Left cardiac atrium (tissue), 4 donors: ENCODE measurements at regions not wholly inside any gene's neighbourhood (a gene's known extent, or its start where the extent isn't known, plus 50 kb on each side); places are given as distances from the start of the nearest gene placed in this dataset.
"Not testable (repeated sequence)": the region's sequence is repeated elsewhere in the genome, so short reads cannot be mapped to it uniquely, and the experiment has no call there.

Source experiments
- ATAC-seq, 2 donors: fragments of 200-7000 bp; cut with Tn5 transposase; one replicate each; pipeline ENCODE4 v1.9.1; 2020; ENCODE audit warnings: mild to moderate bottlenecking in 2 of 2, moderate library complexity in 2 of 2
- DNase-seq: peaks from one replicate; pipeline ENCODE4 v3.0.0-alpha.2; 2020
- intact Hi-C, 2 donors: fragments of 100-400 bp; cut with DNase I; formaldehyde crosslinking; loops; one replicate each; pipeline versions ENCODE4 v1.14.1 to v1.15.1; 2022 to 2023
- donor health status: DM: no; HTN: yes; CAD: no.
- donor health status: DM: no; HTN: yes; CAD: no; lungs with severe emphysema.
- donor health status: DM: yes; HTN: yes; CAD: no.
- donor health status: Dilated cardiomyopathy.

DNA sequence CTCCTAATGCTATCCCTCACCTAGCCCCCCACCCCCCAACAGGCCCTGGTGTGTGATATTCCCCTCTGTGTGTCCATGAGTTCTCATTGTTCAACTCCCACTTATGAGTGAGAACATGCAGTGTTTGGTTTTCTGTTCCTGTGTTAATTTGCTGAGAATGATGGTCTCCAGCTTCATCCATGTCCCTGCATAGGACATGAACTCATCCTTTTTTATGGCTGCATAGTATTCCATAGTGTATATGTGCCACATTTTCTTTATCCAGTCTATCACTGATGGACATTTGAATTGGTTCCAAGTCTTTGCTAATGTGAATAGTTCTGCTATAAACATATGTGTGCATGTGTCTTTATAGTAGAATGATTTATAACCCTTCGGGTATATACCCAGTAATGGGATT is 57.2 kb upstream of the ME3 start:
- intact Hi-C loops, DNase-seq, ATAC-seq: not testable (repeated sequence)

DNA sequence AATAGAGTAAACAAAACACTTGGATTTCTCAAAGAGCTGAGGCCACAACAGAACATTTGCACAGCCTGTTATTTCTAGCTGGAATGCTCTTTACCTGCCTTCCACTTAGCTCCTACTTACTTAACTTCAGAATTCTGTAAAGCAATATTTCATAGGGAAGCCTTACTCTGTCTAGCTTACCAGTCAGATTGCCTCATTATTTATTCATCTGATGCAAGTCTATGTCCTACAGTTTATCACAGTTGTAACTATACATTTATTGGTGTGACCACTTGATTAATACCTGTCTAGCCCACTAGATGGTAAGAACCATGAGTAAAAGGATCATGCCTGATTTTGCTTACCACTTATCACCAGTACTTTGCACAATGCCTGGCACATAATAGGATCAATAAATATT is 56.1 kb upstream of the ME3 start:
- DNase-seq = no peak
- intact Hi-C loops = no loop called here
- no peak for ATAC-seq

DNA sequence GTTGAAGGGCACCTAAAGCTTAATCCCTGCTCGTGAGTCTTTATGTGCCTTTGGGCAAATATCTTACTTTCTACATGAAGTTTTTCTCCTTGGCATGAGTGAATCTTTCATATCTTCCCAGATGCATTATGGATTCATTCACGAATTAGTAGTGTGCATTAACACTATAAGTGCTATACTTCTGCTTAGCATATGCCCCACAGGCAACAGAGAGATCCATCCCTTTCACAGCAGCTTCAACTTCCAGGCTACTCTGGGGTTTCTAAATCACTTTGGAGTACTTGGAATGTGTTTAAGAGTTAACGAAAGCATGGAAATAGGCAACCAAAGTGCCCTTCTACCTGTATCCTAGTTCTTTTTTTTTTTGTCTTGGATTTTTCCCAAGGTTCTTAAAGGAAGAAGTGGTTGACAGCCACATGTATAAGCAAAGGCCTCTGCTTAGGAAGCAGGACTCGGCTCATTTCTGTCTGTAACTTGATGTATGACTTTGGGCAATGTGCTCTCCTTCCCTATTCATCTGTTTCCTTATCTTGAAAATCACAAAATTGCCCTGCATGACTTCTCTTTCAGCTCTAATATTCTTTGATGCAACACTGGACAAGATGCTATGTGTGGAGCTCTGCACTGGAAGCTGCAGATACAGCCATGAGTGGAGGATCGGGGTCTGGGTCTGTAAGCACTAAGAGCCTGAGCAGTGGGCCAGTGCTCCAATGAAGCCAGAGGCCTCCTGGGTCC is 54.5 kb upstream of the ME3 start:
- intact Hi-C loops = no loop called here
- no peak for ATAC-seq
- no peak for DNase-seq

DNA sequence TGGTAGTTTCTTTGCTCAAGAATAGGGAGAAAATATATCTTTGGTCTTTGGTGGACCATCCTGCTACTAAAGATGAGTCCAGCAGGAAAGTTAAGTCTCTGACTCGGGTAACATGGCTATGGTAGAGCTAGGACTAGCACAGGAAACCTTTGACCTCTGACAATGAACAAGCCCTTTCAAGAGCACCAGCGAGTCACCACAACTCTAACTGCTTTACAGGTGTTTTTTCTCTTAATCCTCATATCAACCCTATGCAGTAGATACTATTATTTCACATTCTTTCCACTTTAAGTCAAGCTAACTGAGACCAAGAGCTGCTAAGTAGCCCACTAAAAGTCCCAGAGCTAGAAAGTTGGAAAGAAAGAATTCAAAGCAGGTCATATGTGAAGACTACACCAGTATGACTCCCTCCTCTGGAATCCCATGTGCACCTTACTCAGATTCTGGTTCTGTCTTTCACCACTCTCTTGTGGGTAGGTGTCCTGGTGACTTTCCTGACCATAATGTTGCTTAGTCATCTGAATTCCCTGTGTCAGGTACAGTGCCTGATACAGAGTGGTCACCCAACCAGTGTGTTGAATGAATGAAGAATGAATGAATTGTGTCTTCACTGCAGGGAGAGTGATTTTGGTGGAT is 53.8 kb upstream of the ME3 start:
- ATAC-seq (no peak), DNase-seq (no peak)
- intact Hi-C loops = no loop called here

DNA sequence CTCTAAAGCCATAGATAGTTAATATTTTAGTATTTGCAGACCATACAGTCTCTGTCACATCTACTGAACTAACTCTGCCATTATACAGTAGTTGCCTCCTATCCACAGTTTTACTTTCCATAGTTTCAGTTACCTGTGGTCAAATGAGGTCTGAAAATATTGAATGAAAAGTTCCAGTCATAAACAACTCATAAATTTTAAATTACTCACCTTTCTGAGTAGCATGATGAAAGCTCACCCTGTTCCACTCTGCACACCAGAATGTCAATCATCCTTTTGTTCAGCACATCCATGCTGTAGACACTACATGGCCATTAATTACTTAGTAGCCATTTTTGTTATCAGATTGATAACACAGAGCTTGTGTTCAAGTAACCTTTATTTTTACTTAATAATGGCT is 51.7 kb upstream of the ME3 start:
- intact Hi-C loops = no loop called here
- DNase-seq = no peak
- ATAC-seq = no peak

DNA sequence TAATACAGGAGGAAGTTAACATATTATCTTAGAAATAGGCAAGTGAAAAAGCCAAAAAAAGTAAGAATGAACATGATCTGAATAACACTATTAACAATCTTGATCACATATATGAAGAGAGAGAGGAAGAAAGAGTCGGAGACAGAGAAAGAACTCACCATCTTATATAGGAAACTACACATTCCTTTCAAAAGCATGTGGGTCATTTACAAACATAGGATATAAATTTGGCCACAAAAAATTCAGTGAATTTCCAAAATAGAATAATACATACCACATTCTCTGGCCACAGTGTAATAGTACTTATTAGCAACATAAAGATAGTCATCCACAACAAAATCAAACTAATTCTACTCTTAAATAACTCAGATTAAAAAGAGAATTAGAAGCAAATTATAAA is 50.9 kb upstream of the ME3 start:
- ATAC-seq = no peak
- no peak for DNase-seq
- intact Hi-C loops = no loop called here

DNA sequence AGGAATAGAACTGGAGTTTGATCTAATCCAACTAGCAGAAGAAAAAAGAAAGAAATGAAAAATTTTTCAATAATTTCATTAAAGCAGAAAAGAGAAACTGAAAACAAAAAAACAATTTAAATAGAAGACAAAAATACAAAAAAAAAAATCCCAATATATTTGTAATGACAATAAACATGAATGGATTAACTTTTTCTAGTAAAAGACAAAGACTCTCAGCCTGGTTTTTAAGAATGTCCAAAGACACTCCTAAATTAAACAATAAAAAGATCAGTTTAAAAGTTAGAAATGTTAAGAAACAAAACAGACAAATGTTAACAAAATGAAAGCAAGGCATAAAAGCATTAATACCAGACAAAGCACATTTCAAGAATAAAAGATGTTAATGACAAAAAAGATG is 50.3 kb upstream of the ME3 start:
- ATAC-seq (no peak), DNase-seq (no peak)
- intact Hi-C loops = no loop called here
